GM21360 (cell line): ENCODE measurements at regions not wholly inside any gene's neighbourhood (a gene's known extent, or its start where the extent isn't known, plus 50 kb on each side); places are given as distances from the start of the nearest gene placed in this dataset.
"Not testable (repeated sequence)": the region's sequence is repeated elsewhere in the genome, so short reads cannot be mapped to it uniquely, and the experiment has no call there.

Experiments
- ATAC-seq: cut with Tn5 transposase; IDR thresholded peaks from one replicate; pipeline ENCODE4 v1.9.1; 2021; ENCODE audit warnings: mild to moderate bottlenecking, moderate library complexity; ENCODE audit not compliant: unreplicated experiment

GRCh38 chr10:121131014-121131413 lies 279.9 kb downstream of the WDR11 start:
- ATAC-seq, result no peak

- ATAC-seq, result no peak
These were observed 280.5 kb downstream of the WDR11 start for GRCh38 chr10:121131426-121132265.

GRCh38 chr10:121132273-121132672 lies 281.1 kb downstream of the WDR11 start:
- ATAC-seq, result no peak

GRCh38 chr10:121133901-121134300 lies 282.7 kb downstream of the WDR11 start:
- no peak for ATAC-seq

- ATAC-seq, result no peak
These were observed 283.5 kb downstream of the WDR11 start for GRCh38 chr10:121134711-121135110.

GRCh38 chr10:121135512-121135911 lies 284.4 kb downstream of the WDR11 start:
- no peak for ATAC-seq

DNA sequence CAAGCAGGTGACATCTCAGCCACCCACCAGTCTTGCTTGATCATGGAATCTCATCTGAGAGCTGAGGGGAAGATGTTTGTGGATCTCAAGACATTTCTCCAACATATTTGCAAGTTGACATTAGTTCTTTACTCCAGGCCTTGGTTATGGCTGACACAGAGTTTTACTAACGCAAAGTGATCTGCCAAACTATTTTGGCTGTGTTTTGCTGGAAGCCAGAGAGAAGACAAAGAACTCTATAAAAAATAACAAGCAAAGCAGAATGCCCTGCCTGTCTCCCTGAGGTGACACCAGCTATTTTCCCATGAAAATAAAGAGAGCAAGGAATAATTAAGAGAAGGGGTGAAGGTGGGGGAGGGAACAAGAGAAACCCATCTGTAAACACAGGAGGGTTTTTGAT lies 286.4 kb downstream of the WDR11 start:
- no peak for ATAC-seq

DNA sequence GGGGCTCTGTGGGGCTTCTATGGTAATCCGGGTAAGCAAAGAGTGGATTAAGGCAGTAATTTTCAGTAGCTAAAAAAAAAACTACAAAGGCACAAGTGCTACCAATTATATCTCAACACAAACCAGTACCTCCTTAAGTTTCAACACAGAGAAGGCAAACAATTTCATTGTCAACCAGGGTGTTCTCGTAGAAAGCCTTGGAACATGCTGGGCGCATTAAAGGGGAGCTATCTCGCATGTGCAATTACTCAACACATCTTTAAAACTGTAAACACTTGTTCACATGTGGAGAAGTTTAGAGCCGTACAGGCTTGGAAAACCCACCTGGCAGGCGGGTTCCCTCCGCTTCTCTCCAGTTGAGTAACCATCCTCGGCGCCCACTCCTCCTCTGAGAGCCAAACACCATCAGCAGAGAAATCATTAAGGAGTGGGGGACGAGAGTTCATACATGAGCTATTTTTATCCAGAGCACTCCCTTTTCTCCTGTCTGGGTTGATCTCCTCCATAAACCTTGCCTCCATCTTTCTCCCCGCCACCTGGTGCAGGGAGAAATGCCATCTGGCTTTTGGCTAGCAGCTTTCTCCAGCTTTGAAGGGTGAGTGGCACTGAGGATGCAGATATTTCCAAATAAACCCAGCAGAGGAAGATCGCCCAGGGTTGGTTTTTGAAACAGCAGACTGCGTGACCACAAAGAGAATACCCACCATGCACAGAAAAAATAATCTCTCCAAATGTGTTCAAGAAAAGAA lies 287.1 kb downstream of the WDR11 start:
- ATAC-seq, result no peak

DNA sequence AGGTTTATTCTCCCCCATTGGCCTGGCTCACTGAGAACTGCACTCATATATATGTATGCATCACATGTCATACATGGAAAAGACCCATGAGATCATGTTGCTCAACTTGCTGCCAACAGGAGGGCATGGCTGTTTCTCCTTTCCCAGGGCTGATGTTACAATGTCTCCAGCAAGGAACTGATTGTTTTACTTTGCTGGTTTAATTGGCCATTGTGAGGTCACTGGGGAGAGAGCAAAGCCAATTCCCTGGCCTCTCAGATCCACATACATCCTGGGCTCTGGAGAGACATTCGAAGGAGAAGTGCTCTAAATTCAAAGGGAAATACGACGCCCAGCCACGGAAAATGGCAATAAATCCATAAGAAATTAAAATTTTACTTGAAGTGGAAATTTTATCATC lies 287.8 kb downstream of the WDR11 start:
- ATAC-seq, result no peak

GRCh38 chr10:121145802-121146395 lies 294.7 kb downstream of the WDR11 start:
- not testable (repeated sequence) for ATAC-seq

DNA sequence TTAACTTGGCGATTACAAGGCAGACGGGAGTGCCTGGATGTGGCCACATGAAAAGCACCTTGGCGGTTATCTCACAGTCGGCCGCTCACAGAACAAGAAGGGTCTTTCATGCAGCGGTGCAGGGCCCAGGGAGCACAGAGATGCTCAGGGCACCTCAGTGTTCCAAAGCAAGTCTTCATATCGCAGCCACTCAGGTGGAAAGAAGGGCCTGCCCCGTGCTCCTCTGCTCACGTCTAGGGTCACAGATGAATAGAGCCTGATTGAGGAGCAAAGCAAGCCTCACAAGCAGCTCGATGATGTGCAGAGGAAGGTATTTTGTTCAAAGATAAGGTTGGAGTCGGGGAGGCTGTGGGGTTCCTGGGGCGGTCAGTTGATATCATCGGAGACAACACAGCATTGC lies 297.8 kb downstream of the WDR11 start:
- no peak for ATAC-seq

DNA sequence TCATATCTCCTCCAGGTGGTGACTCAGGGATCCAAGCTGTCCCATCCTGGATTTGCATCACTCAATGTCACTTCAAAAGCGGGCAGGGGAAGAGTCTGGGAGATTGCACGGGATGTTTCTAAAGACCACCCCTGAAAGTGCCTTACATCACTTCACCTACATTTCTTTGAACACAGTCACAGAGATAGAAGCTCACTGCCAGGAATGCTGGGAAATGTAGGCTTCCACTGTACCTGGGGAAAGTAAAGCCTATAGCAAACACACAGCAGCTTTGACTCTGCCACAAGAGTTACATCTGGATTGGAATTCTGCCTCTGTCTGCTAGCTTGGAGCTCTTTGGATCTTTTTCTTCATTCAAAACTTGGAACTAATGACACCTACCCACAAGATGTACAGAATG lies 300.9 kb downstream of the WDR11 start:
- ATAC-seq, result no peak

DNA sequence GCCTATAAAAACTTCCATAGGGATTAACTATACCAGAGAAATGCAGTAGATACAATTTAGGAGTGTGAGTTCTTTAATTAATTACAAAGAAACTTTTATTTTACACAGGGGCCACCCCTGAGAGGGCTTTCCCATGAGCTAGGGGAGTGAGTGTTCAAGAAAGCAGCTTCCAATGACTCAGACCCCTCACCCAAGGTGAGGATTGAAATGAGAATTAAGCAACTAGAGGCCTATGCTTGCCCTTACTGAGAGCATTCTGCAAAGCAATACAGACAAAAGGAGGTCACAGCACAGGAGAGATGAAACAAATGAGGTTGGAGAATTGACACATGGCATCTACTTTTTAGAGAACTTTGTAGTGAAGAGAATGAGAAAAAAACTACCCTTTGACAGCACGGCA lies 301.8 kb downstream of the WDR11 start:
- no peak for ATAC-seq

DNA sequence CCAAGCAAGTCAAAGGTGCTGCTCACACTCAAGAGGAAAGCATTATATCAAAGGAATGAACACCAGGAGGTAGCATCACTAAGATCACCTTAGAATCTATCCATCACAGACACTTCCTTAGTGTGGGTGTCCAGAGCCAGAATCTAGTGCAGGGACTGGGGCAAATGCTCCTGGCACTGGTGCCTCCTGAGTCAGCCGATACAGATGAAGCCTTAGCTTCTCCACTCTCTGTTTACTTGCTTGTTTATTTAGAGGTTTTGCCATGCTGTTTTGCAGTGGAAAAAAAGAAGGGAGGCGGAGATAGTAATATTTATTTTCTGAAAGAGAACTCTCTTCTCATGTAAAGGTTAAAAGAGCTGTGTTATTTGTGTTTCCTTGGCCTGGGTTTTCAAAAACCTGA lies 303.1 kb downstream of the WDR11 start:
- ATAC-seq, result no peak

GRCh38 chr10:121154846-121155245 lies 303.7 kb downstream of the WDR11 start:
- no peak for ATAC-seq

GRCh38 chr10:121155742-121156474 lies 304.7 kb downstream of the WDR11 start:
- no peak for ATAC-seq

DNA sequence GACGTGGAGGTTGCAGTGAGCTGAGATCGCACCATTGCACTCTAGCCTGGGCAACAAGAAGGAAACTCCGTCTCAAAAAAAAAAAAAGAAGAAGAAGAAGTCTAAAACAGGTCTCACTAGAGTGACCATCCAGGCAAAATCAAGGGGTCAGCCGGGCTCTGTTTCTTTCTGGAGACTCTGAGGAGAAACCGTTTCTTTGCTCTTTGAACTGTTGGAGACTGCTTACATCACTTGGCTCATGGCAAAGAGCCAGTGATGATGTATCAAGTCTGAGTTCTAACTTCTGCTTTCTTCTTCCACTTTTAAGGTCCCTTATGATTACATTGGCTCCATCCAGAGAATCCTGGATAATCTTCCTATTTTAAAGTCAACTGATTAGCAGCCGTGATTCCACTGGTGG lies 306.8 kb downstream of the WDR11 start:
- no peak for ATAC-seq

DNA sequence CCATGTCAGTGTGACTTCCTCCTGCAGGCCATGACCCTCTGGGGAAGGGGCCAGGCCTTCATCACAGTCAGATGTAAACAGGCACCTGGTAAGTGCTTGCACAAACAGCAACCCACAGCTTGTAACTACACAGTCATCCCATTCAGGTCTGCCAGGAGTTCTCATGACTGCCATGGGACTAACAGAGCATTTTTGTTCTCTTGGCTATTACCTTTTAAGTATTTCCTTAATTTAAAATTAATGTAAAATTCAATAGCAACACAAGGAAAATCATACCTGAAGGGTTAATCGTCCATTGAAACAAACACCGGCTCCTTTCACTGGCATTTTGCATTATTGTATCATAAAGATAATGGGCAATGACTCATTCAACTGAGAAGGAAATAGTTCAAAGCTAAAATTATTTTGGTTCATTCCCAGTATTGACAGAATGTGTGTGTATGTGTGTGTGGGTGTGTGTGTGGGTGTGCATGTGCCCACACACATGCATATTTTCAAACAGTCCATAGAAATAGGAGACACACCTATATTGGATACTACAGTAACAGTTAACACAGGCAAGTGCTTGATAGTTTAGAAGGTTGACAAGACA lies 307.9 kb downstream of the WDR11 start:
- ATAC-seq, result no peak

DNA sequence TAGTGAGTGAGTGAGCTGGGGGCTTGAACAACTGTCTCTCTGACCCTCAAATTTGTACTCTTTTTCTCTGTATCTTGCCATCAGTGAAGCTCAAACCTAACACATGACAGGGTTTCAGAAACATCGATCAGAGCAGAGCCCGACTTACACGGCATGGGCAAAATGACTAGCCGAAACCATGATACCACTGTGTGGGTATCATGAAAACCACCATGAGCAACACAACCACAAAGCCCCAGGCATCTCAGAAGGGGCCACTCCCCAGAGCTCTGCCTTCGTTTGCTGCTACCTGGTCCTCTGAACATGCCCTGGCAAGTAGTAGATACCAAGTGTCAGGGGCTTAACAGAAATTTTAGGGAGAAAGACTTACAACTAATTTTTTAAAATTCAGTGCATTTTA lies 308.5 kb downstream of the WDR11 start:
- ATAC-seq, result no peak

DNA sequence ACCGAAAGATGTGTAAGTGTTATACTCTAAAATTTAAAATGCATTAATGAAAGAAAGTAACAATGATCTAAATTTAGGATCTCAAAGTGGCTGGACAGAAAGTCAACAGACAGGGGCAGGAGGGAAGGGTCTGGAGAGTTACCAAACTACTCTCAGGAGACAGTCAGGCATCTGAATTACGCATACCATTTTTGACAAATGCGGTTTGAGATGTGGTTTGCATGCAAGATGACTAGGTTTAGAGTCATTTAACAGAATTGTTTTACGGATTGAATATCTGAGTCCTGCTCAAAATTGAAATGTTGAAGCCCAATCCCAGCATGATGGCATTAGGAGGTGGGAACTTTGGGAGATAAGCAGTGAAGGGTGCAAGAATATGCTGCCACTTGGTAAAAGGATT lies 314.1 kb downstream of the WDR11 start:
- ATAC-seq, result no peak
